SK-N-SH treated with all-trans-retinoic acid at 6 μM for 48 hours (cell line): ENCODE measurements at regions not wholly inside any gene's neighbourhood (a gene's known extent, or its start where the extent isn't known, plus 50 kb on each side); places are given as distances from the start of the nearest gene placed in this dataset.

ENCODE experiments used
- ATAC-seq: fragments of 200-7000 bp; cut with Tn5 transposase; 3 replicates; pipeline ENCODE4 v1.9.1; 2020; ENCODE audit warnings: mild to moderate bottlenecking, moderate library complexity
- ARNTL ChIP-seq: fragments of 450-650 bp; formaldehyde crosslinking; IDR thresholded peaks from 2 replicates; pipeline ENCODE4 v1.5.0; 2020; ENCODE audit warnings: low read depth, mild to moderate bottlenecking, moderate library complexity, borderline replicate concordance
- BACH2 ChIP-seq: fragments of 250-450 bp; sonication (Bioruptor Pico); IDR thresholded peaks from 2 replicates; pipeline ENCODE4 v1.9.0; 2021; ENCODE audit warnings: mild to moderate bottlenecking, borderline replicate concordance
- CSDC2 ChIP-seq: fragments of 250-450 bp; sonication (Bioruptor Pico); IDR thresholded peaks from 2 replicates; pipeline ENCODE4 v1.5.0; 2020; ENCODE audit warnings: mild to moderate bottlenecking, moderate library complexity
- ESRRG ChIP-seq: fragments of 250-450 bp; sonication (Bioruptor Pico); IDR thresholded peaks from 2 replicates; pipeline ENCODE4 v1.6.1; 2021; ENCODE audit warnings: mild to moderate bottlenecking
- GLIS3 ChIP-seq: fragments of 250-450 bp; sonication (Bioruptor Pico); IDR thresholded peaks from 2 replicates; pipeline ENCODE4 v1.5.0; 2020; ENCODE audit warnings: mild to moderate bottlenecking, moderate library complexity
- ISL1 ChIP-seq: fragments of 250-450 bp; sonication (Bioruptor Pico); IDR thresholded peaks from 2 replicates; pipeline ENCODE4 v2.1.2; 2022; ENCODE audit warnings: mild to moderate bottlenecking, moderate library complexity
- OSR1 ChIP-seq: fragments of 250-450 bp; sonication (Bioruptor Pico); IDR thresholded peaks from 2 replicates; pipeline ENCODE4 v1.8.0; 2022; ENCODE audit warnings: moderate library complexity, mild to moderate bottlenecking, inconsistent platforms
- PPARA ChIP-seq: fragments of 250-450 bp; sonication (Bioruptor Pico); IDR thresholded peaks from 2 replicates; pipeline ENCODE4 v1.5.0; 2020; ENCODE audit warnings: mild to moderate bottlenecking, borderline replicate concordance
- RARB ChIP-seq: fragments of 250-450 bp; sonication (Bioruptor Pico); IDR thresholded peaks from 2 replicates; pipeline ENCODE4 v1.8.0; 2021; ENCODE audit warnings: mild to moderate bottlenecking, moderate library complexity
- SNAI2 ChIP-seq: fragments of 250-450 bp; sonication (Bioruptor Pico); IDR thresholded peaks from 2 replicates; pipeline ENCODE4 v1.5.0; 2020; ENCODE audit warnings: mild to moderate bottlenecking, moderate library complexity
- TCF4 ChIP-seq: fragments of 250-450 bp; sonication (Bioruptor Pico); IDR thresholded peaks from 2 replicates; pipeline ENCODE4 v1.8.0; 2021; ENCODE audit warnings: mild to moderate bottlenecking, moderate library complexity, borderline replicate concordance
- TOX ChIP-seq: fragments of 250-450 bp; sonication (Bioruptor Pico); IDR thresholded peaks from 2 replicates; pipeline ENCODE4 v1.8.0; 2021; ENCODE audit warnings: mild to moderate bottlenecking, moderate library complexity, borderline replicate concordance
- ZC3H10 ChIP-seq: fragments of 250-450 bp; sonication (Bioruptor Pico); IDR thresholded peaks from 2 replicates; pipeline ENCODE4 v1.5.1; 2021; ENCODE audit warnings: mild to moderate bottlenecking, moderate library complexity
- ZFP3 ChIP-seq: fragments of 250-450 bp; sonication (Bioruptor Pico); IDR thresholded peaks from 2 replicates; pipeline ENCODE4 v1.5.0; 2020; ENCODE audit warnings: mild to moderate bottlenecking, moderate library complexity
- ZFP30 ChIP-seq: fragments of 450-650 bp; formaldehyde crosslinking; IDR thresholded peaks from 2 replicates; pipeline ENCODE4 v1.5.0; 2022; ENCODE audit warnings: mild to moderate bottlenecking, moderate library complexity
- ZNF565 ChIP-seq: fragments of 450-650 bp; formaldehyde crosslinking; conservative IDR thresholded peaks from 2 replicates; pipeline ENCODE4 v1.5.0; 2020; ENCODE audit warnings: low read depth, mild to moderate bottlenecking, moderate library complexity
- ZNF70 ChIP-seq: fragments of 450-650 bp; formaldehyde crosslinking; IDR thresholded peaks from 2 replicates; pipeline ENCODE4 v1.5.0; 2020; ENCODE audit warnings: mild to moderate bottlenecking, moderate library complexity
- ZNF8 ChIP-seq: fragments of 450-650 bp; formaldehyde crosslinking; IDR thresholded peaks from 2 replicates; pipeline ENCODE4 v1.5.0; 2020; ENCODE audit warnings: mild to moderate bottlenecking, moderate library complexity
- TF ChIP-seq, protein P1 (sequence below): fragments of 250-450 bp; sonication (Bioruptor Pico); IDR thresholded peaks from 2 replicates; pipeline ENCODE4 v1.8.0; 2021; ENCODE audit warnings: low read depth, mild to moderate bottlenecking, moderate library complexity, borderline replicate concordance
- TF ChIP-seq, protein P2 (sequence below): fragments of 250-450 bp; sonication (Bioruptor Pico); IDR thresholded peaks from 2 replicates; pipeline ENCODE4 v1.5.1; 2020; ENCODE audit warnings: low read depth, mild to moderate bottlenecking, moderate library complexity
- TF ChIP-seq, protein P3 (sequence below): fragments of 250-450 bp; sonication (Bioruptor Pico); IDR thresholded peaks from 2 replicates; pipeline ENCODE4 v1.5.1; 2021; ENCODE audit warnings: mild to moderate bottlenecking, moderate library complexity
- TF ChIP-seq, protein P4 (sequence below): fragments of 250-450 bp; sonication (Bioruptor Pico); IDR thresholded peaks from 2 replicates; pipeline ENCODE4 v1.8.0; 2020; ENCODE audit warnings: mild to moderate bottlenecking, moderate library complexity, borderline replicate concordance

DNA sequence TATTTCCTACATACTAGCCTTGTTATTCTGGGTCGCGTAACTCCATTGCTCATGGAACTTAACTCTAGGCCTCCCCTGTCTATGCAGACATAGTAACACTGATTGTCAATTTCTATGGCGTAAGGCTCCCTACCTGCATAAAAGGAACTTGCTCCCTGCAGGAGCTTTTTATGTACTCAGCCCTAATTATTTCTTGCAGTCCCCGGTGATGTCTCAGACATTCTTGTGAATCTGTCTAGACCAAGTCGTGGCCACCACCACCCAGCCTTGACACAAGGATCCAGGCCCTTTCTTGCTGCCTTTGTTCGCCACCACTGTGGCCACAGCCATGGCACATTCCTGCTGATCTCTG, 189.5 kb upstream of the CTAGE1 start:
- no peak for ATAC-seq
- TF ChIP-seq TCF4 (CRISPR knock-in tag) (no peak), ZC3H10 (CRISPR knock-in tag) (no peak), BACH2 (CRISPR knock-in tag) (no peak), ISL1 (CRISPR knock-in tag) (no peak), ESRRG (CRISPR knock-in tag) (no peak), GLIS3 (CRISPR knock-in tag) (no peak), SNAI2 (no peak), ZFP30 (no peak), TOX (no peak)
- TF ChIP-seq, protein P1, sequence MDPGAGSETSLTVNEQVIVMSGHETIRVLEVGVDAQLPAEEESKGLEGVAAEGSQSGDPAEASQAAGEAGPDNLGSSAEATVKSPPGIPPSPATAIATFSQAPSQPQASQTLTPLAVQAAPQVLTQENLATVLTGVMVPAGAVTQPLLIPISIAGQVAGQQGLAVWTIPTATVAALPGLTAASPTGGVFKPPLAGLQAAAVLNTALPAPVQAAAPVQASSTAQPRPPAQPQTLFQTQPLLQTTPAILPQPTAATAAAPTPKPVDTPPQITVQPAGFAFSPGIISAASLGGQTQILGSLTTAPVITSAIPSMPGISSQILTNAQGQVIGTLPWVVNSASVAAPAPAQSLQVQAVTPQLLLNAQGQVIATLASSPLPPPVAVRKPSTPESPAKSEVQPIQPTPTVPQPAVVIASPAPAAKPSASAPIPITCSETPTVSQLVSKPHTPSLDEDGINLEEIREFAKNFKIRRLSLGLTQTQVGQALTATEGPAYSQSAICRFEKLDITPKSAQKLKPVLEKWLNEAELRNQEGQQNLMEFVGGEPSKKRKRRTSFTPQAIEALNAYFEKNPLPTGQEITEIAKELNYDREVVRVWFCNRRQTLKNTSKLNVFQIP (CRISPR knock-in tag): no peak

DNA sequence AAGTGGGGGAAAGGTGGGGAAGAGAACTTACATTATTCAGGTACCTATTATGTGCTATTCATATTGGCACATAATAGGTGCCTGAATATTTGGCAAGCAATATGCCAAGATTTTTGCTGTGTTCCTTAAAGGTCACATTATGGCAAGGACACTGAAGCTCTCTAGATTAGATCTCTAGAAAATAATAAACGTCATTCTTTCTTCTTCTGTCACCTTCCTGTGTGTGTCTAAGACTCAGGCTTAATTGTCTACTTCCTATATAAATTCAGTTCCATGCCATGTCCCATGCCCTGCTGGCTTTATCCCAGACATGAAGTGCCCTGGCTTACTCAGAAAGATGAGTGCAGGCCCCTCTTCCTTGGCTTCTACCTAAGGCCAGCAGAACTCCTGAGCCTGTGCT, 191.1 kb upstream of the CTAGE1 start:
- no peak for ATAC-seq
- TF ChIP-seq ZNF70 (CRISPR knock-in tag) (no peak), CSDC2 (CRISPR knock-in tag) (no peak), TOX (no peak), ZFP3 (CRISPR knock-in tag) (no peak), RARB (no peak), ARNTL (CRISPR knock-in tag) (no peak), ZNF565 (CRISPR knock-in tag) (no peak), TCF4 (CRISPR knock-in tag) (no peak), OSR1 (no peak), ZC3H10 (CRISPR knock-in tag) (no peak), BACH2 (CRISPR knock-in tag) (no peak), GLIS3 (CRISPR knock-in tag) (no peak), ESRRG (CRISPR knock-in tag) (no peak), ISL1 (CRISPR knock-in tag) (no peak), ZNF8 (no peak)
- TF ChIP-seq, protein P2, sequence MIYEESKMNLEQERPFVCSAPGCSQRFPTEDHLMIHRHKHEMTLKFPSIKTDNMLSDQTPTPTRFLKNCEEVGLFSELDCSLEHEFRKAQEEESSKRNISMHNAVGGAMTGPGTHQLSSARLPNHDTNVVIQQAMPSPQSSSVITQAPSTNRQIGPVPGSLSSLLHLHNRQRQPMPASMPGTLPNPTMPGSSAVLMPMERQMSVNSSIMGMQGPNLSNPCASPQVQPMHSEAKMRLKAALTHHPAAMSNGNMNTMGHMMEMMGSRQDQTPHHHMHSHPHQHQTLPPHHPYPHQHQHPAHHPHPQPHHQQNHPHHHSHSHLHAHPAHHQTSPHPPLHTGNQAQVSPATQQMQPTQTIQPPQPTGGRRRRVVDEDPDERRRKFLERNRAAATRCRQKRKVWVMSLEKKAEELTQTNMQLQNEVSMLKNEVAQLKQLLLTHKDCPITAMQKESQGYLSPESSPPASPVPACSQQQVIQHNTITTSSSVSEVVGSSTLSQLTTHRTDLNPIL (CRISPR knock-in tag): no peak
- TF ChIP-seq, protein P3, sequence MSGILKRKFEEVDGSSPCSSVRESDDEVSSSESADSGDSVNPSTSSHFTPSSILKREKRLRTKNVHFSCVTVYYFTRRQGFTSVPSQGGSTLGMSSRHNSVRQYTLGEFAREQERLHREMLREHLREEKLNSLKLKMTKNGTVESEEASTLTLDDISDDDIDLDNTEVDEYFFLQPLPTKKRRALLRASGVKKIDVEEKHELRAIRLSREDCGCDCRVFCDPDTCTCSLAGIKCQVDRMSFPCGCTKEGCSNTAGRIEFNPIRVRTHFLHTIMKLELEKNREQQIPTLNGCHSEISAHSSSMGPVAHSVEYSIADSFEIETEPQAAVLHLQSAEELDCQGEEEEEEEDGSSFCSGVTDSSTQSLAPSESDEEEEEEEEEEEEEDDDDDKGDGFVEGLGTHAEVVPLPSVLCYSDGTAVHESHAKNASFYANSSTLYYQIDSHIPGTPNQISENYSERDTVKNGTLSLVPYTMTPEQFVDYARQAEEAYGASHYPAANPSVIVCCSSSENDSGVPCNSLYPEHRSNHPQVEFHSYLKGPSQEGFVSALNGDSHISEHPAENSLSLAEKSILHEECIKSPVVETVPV (CRISPR knock-in tag): no peak
- TF ChIP-seq, protein P4, sequence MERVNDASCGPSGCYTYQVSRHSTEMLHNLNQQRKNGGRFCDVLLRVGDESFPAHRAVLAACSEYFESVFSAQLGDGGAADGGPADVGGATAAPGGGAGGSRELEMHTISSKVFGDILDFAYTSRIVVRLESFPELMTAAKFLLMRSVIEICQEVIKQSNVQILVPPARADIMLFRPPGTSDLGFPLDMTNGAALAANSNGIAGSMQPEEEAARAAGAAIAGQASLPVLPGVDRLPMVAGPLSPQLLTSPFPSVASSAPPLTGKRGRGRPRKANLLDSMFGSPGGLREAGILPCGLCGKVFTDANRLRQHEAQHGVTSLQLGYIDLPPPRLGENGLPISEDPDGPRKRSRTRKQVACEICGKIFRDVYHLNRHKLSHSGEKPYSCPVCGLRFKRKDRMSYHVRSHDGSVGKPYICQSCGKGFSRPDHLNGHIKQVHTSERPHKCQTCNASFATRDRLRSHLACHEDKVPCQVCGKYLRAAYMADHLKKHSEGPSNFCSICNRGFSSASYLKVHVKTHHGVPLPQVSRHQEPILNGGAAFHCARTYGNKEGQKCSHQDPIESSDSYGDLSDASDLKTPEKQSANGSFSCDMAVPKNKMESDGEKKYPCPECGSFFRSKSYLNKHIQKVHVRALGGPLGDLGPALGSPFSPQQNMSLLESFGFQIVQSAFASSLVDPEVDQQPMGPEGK (CRISPR knock-in tag): no peak
- TF ChIP-seq, protein P1 (CRISPR knock-in tag): no peak

DNA sequence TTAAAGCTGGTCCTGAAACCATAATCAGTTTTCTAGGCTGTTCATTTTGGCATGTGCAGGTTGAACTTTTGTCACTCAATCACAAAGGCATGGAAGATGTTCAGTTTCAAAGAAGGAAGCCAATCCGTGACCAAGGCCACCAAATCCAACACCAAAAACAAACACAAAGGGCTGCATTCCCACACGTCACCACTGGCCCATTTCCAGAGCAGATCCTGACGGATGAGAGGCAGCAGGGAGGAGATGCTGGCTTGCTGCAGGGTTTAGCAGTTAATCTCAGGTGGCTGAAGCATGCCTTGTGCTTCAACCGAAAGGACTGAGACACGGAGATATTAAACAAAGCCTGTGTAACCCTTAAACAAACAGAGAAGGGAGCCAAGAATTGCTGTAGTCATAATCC, 191.9 kb upstream of the CTAGE1 start:
- no peak for ATAC-seq
- TF ChIP-seq ZFP3 (CRISPR knock-in tag) (no peak), TCF4 (CRISPR knock-in tag) (no peak), PPARA (CRISPR knock-in tag) (no peak)
